GM18498 (cell line): ENCODE measurements at regions not wholly inside any gene's neighbourhood (a gene's known extent, or its start where the extent isn't known, plus 50 kb on each side); places are given as distances from the start of the nearest gene placed in this dataset.
"Not testable (repeated sequence)": the region's sequence is repeated elsewhere in the genome, so short reads cannot be mapped to it uniquely, and the experiment has no call there.

Experiments
- ATAC-seq: cut with Tn5 transposase; IDR thresholded peaks from one replicate; pipeline ENCODE4 v1.9.1; 2021; ENCODE audit warnings: mild to moderate bottlenecking, moderate library complexity; ENCODE audit not compliant: unreplicated experiment

- ATAC-seq: no peak
Measured at GRCh38 chr12:65721541-65722190, 102.6 kb upstream of the HMGA2 start.

DNA sequence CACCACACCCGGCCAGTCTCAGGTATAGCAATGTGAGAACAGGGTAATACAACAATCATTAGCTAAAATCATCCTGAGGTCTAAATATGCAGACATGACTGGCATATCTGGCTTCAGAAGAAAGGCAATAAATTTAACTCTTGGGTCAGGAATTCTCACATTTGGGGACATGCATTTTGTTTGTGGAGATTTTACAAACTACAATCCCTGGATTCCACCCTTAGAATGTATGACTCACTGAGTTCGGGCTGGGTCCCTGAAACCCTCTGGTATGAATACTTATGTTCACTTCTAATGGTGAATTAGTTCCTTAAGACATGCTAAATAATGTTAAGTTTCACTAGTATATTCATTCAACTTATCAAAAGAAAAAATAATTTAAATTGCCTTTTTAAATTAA is 98.9 kb upstream of the HMGA2 start:
- no peak for ATAC-seq

DNA sequence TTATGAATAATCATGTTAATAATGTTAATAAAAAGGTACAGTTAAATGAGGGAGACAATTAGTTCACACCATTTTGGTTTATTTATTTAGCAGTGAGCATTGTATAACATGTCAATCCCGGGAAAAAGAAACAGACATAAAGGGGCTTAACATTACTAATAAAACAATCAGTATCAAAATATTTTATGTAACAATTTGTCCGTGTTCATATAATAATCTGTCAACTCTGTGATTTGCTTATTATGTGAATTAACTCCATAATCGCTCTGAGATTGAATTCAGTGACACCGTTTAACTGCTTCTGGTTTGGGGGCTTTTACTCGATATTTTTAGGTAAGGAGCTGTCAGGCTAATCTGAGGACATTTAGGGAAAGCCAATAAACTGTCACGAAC is 95.8 kb upstream of the HMGA2 start:
- ATAC-seq: no peak

GRCh38 chr12:65728848-65729793 is 95.2 kb upstream of the HMGA2 start:
- no peak for ATAC-seq

GRCh38 chr12:65731771-65732170 is 92.5 kb upstream of the HMGA2 start:
- no peak for ATAC-seq

DNA sequence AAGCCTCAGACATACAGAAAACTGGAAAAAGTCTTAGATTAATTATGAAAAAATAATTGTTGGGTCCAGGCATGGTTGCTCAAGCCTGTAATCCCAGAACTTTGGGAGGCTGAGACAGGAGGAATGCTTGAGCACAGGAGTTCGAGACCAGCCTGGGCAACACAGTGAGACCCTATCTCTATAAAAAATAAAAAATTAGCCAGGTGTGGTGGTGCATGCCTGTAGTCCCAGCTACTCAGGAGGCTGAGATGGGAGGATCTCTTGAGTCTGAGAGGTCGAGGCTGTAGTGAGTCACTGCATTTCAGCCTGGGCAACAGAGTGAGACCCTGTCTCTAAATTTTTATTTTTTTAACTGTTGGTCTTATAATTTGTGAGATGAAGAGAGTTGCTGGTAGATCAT is 90.6 kb upstream of the HMGA2 start:
- not testable (repeated sequence) for ATAC-seq

DNA sequence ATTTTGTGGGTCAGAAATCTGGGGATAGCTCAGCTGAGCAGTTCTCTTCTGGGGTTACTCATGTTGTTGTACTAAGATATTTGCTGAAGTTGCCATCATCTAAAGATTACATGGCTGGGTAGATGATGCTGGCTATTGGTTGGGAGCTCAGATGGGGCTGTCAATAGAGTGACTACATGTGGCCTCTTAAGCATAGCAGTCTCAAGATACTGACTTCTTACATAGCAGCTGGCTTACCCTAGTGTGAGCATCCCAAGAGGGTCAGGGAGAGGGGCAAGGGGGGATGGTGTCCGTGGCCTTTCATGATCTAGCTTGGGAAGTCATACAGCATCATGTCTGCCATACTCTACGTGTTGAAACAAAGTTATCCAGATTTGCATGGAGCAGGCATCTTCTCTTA is 90.1 kb upstream of the HMGA2 start:
- no peak for ATAC-seq

DNA sequence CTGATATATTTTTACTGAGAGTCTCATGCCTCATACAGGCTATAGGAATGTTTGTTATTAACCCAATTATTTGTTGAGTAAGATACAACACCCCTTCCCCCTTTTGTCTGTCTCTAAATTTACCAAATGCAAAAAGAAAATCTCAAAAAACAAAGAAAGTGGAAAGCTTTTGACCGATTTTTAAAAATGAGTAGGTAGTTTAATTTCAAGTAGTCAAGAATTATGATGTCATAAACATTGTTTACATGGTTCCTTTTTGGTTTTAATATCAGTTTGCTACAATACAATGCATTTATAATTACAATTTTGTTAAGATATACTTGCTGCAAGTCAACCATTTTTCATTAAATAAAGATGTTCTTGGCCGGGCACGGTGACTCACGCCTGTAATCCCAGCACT is 84.7 kb upstream of the HMGA2 start:
- ATAC-seq: no peak

GRCh38 chr12:65740506-65740872 is 83.8 kb upstream of the HMGA2 start:
- no peak for ATAC-seq

DNA sequence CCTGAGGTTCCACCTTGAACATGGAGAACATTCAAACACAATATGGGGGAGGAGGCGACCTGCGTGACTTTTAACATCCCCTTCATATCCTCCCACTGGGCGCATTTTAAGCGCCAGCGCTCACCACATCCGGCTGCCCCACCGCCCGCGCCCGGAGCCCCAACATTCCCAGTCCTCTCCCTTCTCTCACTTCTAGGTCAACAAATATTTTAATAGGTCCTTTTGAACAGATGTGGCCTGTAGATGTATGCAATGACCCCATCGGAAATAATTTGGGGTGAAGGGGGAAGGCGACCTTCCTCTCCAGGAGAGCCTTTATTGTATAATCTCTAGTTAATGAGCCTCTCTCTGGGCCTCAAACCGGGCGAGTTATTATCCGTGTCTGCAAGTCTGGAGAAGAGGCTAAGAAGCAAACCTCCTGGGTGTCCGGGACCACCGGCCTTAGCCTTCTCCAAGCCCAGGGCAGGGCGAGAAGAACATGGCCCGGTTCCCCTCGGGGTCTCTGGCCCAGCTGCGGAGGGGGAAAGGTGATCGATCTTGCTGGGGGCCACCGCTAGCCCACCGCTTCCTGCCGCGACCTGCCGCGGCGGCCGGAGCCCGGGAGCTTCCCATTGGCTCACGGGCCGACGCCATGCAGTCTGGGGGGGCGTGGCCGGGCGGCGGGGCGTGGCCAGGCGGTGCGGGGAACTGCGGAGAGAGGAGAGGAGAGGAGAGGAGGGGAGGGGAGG is 83.2 kb upstream of the HMGA2 start:
- no peak for ATAC-seq

DNA sequence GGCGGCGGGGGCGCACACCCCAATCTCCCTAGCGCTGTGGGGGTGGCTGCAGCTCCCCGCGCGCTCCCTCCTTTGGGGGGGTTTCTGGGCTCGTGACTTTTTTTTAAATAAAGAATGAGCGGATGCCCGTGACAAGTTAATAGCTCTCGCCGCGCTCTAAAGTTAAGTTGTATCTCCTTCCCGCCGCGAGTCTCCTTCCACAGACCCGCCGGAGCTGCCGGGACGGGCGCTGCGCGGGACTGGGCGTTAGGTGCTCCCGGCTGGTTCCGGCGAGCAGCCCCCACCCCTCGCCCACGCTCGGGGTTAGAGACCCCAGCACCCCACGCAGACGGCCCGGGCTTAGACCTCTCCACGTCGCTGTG is 82.6 kb upstream of the HMGA2 start:
- ATAC-seq: no peak

DNA sequence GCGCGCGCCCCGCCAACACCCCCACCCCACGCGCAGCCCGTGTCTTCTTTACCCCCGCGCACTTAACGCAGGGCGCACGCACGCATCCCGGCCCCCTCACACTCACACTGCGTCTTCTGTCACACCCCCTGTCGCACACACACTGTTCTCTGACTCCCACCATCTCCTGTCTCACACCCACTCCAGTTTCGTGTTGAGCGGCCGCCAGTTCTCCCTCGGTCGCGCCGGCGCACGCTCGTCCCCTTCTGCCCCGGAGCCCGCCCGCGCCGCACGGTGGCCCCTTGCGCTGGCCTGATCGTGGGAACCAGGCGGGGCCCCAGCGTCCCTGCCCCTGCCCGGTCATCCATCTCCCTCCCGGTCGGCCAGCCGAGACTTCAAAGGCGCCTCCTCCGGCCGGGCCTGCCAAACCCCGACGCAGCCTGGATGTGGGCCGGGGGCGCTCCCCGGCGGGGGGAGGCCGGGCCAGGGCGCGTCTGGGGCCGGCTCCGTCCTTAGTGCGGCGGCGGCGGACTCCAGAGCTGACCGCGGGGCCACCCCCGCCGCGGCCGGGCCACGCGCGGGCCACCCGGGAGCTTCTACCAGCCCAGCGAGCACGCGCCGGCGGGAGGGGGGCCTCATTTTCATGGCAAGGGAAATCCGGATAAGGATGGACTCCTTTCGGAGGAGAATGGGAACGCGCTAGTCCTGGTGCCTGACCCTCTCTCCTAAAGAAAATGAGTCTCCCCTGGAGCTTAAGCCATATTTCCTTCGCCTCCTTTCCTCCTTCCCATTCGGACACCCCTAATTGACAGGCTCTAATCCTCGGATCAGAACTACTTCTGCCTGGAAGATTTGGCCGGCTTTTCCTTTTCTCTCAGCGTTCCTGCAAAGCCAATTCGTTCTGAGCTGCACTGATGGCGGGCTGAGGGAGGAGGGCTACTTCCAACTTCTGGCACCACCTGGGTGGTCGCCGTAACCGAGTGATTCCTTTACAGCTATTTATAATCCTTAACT is 82.0 kb upstream of the HMGA2 start:
- no peak for ATAC-seq

DNA sequence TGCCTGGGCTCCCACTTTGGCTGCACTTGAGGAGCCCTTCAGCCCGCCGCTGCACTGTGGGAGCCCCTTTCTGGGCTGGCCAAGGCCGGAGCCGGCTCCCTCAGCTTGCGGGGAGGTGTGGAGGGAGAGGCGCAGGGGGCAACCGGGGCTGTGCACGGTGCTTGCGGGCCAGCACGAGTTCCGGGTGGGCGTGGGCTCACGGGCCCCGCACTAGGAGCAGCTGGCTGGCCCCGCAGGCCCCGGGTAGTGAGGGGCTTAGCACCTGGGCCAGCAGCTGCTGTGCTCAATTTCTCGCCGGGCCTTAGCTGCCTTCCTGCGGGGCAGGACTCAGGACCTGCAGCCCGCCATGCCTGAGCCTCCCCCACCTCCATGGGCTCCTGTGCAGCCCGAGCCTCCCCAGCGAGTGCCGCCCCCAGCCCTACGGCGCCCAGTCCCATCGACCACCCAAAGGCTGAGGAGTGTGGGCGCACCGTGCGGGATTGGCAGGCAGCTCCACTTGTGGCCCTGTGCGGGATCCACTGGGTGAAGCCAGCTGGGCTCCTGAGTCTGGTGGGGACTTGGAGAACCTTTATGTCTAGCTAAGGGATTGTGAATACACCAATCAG is 79.9 kb upstream of the HMGA2 start:
- ATAC-seq: not testable (repeated sequence)

DNA sequence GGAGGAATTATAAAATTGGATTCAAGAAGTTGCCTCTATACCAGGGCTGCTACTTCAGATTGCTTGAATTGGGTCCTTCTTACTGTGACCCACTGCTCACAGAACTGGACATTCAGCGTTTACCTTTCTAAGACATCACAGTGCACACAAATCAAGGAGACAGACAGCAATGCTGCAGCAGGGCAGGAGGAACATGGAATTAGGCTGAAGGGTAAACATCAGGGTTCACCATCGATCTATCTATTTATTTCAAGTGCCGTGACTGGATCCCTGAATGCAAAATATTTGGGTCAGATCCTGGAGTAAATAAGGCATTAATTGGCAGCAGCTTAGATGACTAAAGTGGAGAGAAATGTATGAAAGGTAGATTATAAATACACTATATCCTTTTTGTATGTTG is 76.9 kb upstream of the HMGA2 start:
- no peak for ATAC-seq

- no peak for ATAC-seq
Measured at GRCh38 chr12:65748332-65748731, 76.0 kb upstream of the HMGA2 start.

DNA sequence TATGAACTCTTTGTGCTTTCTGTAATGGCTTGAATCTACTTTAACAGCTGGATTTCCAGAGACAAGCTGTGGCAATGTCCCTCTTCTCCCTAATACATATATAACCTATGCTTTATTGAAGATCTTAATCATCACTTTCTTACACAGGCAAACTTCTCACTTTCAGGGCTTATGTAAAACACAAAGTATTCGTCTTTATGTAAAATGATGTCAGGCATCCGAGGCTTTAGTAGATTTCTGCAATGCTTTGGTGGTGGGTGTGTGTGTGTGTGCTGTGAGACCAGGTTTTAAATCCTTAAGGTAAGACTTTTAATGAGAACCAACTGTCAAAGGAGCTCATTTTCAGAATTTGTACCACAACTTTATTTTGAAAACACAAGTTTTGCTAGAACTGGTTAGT is 70.0 kb upstream of the HMGA2 start:
- ATAC-seq: no peak

DNA sequence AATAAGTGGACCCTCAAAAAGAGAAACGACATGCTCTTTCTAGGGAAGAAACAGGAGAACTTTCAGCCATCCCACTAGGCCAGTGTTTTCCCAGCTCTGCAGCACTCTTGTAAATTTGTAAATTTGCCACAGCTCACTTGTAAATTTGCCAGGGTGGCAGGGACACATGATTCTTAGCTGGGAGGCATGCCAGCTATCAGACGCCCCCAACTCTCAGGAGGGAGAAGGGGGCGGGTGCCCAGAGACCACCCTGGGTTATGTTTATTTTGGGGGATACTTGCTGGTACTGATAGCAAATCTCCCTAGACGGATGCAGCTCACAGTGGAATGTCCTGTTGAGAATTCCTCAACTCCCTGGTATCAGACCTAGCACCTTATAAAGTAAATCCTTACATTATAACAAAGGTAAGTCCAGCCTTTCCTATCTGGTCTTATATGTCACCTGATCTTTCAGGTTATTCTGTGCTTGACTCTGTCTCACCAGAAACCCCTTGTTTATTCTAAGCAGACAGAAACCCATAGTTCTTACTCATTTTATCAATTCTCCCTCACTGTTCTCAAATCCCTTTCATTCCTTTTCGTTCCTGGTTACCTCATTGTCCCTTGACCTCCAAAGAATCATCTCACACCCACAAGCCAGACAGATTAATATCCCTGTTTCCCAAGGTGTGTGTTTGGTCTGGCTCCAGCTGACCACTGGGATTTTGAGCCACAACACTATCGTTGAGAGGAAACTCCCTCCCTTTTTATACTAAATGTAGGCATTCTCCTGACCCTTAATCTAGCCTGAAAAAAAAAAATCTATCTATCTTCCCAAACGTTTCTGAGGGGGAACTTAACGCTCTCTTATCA is 69.3 kb upstream of the HMGA2 start:
- no peak for ATAC-seq

DNA sequence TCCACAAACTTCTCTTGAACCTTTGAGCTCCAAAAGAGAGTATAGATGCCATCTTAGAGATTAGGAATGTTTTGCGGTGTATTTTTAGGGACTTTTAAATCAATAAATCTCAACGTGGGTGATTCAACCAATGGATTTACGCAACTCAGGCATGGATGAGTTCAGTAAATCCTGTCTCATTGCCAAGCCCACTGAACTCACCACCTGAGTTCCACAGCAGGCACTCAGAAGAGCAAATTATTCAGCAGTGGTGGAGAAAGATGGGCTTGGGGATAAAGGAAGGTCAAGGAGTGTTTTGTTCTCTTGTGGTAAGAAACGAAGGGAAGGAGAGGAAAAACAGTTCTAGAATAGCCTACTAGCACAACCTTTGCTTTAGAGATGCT is 68.7 kb upstream of the HMGA2 start:
- no peak for ATAC-seq

DNA sequence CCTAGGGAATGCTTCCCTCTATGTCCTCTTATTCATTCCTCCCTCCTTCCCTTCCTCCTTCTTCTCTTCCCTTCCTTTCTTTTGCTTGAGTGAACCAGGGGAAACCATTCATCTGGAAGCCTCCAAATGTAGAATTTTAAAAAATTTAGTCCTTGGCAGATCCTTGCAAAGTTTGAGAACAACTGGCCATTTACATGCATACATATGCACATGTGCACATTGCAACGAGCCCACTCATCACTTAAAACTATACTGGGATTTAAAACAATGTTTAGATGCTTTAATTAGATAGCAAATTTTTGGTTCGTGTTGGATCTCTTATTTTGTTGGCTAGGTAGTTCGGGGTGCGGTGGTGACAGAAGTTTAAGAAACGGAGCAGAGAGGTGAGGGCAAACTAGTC is 68.0 kb upstream of the HMGA2 start:
- ATAC-seq: no peak
